ENCODE measurements at regions not wholly inside any gene's neighbourhood (a gene's known extent, or its start where the extent isn't known, plus 50 kb on each side); places are given as distances from the start of the nearest gene placed in this dataset.

GRCh38 chr13:22964245-22964966, 216.4 kb upstream of the SGCG start:
- TF ChIP-seq CTCF (IDR thresholded peaks at IDR 0.05): no peak
- TF ChIP-seq POLR2A (IDR thresholded peaks at IDR 0.05): no peak

All from lower leg skin (tissue), 3 donors.